Heart right ventricle (tissue), 16 donors: ENCODE measurements at regions not wholly inside any gene's neighbourhood (a gene's known extent, or its start where the extent isn't known, plus 50 kb on each side); places are given as distances from the start of the nearest gene placed in this dataset.
A peak's percentile ranks its signal among the peaks of the same experiment; 100 is the strongest.
"Not testable (repeated sequence)": the region's sequence is repeated elsewhere in the genome, so short reads cannot be mapped to it uniquely, and the experiment has no call there.

Experiments
- ATAC-seq, 8 donors: fragments of 200-7000 bp; cut with Tn5 transposase; one replicate each; pipeline ENCODE4 v1.9.1; 2020; ENCODE audit warnings: mild to moderate bottlenecking in 8 of 8, moderate library complexity in 8 of 8, moderate number of reproducible peaks in 1 of 8
- DNase-seq, 2 donors: peaks; one replicate each; pipeline ENCODE4 v3.0.0-alpha.2; 2020
- H3K27ac ChIP-seq, 10 donors: fragments of 200-600 bp; sonication (generic) in 2 of 10; one replicate each; pipeline versions ENCODE4 v1.5.0 to v1.8.0; 2020 to 2022; ENCODE audit warnings: mild to moderate bottlenecking in 3 of 10
- H3K27me3 ChIP-seq, 7 donors: fragments of 200-600 bp; one replicate each; pipeline ENCODE4 v1.8.0; 2021 to 2022; ENCODE audit warnings: mild to moderate bottlenecking in 2 of 7
- H3K36me3 ChIP-seq, 9 donors: fragments of 200-600 bp; sonication (generic) in 1 of 9; one replicate each; pipeline versions ENCODE4 v1.5.0 to v1.8.0; 2020 to 2022; ENCODE audit warnings: mild to moderate bottlenecking in 2 of 9
- H3K4me1 ChIP-seq, 9 donors: fragments of 200-600 bp; sonication (generic) in 1 of 9; one replicate each; pipeline versions ENCODE4 v1.5.0 to v1.8.0; 2020 to 2022; ENCODE audit warnings: mild to moderate bottlenecking in 4 of 9
- H3K4me3 ChIP-seq, 10 donors: fragments of 200-600 bp; sonication (generic) in 2 of 10; one replicate each; pipeline versions ENCODE4 v1.5.0 to v1.8.0; 2020 to 2022; ENCODE audit warnings: mild to moderate bottlenecking in 7 of 10, moderate library complexity in 2 of 10
- H3K9me3 ChIP-seq, 11 donors: fragments of 200-600 bp in 10 of 11; sonication (generic) in 2 of 11; one replicate each; pipeline versions ENCODE4 v1.5.0 to v1.8.0; 2013 to 2022; ENCODE audit warnings: mild to moderate bottlenecking in 2 of 11, control low read depth in 1 of 11, moderate library complexity in 1 of 11
- CTCF ChIP-seq, 9 donors: fragments of 200-600 bp; sonication (generic) in 2 of 9; IDR thresholded peaks; one replicate each; pipeline versions ENCODE4 v1.5.0 to v1.8.0; 2021 to 2022; ENCODE audit warnings: antibody characterized with exemption in 9 of 9, mild to moderate bottlenecking in 5 of 9, moderate library complexity in 1 of 9
- WGBS, 2 donors: extraction: QIAGEN DNeasy Blood & Tissue Kit; methylation state at CpG; one replicate each; pipeline ENCODE4 v1.1.7; 2013; ENCODE audit warnings: inconsistent platforms in 1 of 2; 5-methylcytosine and 5-hydroxymethylcytosine counted together
- intact Hi-C, 10 donors: fragments of 100-400 bp; cut with DNase I; formaldehyde crosslinking; loops; one replicate each; pipeline versions ENCODE4 v1.11.1 to v1.14.2; 2022
- donor health status: Arrhythmogenic right ventricular cardiomyopathy.
- donor health status: ischemic (EF 13 %, LVEDD 7.1; RV severe dilation, severe dysfunction).
- donor health status: healthy with polysubstance abuse.
- donor health status: DM: no; HTN: yes; CAD: no.
- donor health status: DM: no; HTN: no; CAD: no.
- donor health status: ischemic (EF 25% LVEDD 6.9; RV normal size, moderate dysfunction).
- donor health status: ischemic (EF 25% LVEDD 5.7; RV mildly dilated, moderate dysfunction).
- donor health status: healthy.
- donor health status: DM: yes; HTN: yes; CAD: no.
- donor health status: Ischemic cardiomyopathy.
- donor health status: ischemic (EF 35%, LVEDD 5.7; RV mildly dilated, moderate dysfunction).
- donor health status: nonischemic (EF 11% LVEDD 7.7; RV severe dilation, severe dysfunction).
- donor health status: DM: yes; HTN: yes; CAD: no.
- donor health status: PGD.
- donor health status: ischemic (EF 29% LVEDD 5.4; RV normal size, mild dysfunction).
- donor health status: nonischemic (EF 23%, LVEDD 6.1; RV moderate dilation, normal function).

DNA sequence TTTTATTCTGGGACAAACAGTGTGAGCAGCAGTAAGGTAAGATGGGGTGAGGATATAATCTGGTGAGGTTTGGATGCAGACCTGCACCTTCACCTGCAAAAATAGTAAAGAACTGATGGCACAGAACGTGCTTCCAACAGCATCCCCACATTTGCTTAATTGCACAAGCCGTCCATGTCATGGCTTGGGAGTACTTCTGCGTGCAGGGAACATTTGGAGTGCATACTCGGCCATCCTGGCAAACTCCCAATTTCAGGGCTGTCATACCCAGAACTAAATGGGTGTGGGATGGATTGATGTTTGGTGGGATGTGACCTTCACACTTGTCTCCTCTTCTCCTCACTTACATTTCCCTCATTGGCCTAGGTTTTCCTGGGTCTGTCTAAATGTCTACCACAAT is 76.8 kb upstream of the TSPY4 start:
- 25 to 35% methylated on average over 4 of the region's 4 CpGs for WGBS, 2 donors
- H3K36me3 ChIP-seq = no peaks in the 10 kb centered on the region
- TF ChIP-seq CTCF (IDR thresholded peaks at IDR 0.05) = no peak
- DNase-seq (no peak), ATAC-seq (peak in 1 of 8 donors; percentile 49)
- H3K27ac ChIP-seq = no peak overlapping the region
- no peaks in the 10 kb centered on the region for H3K27me3 ChIP-seq
- H3K9me3 ChIP-seq = no peaks in the 10 kb centered on the region
- H3K4me3 ChIP-seq = no peak overlapping the region
- intact Hi-C loops = no loop called here
- no peaks in the 10 kb centered on the region for H3K4me1 ChIP-seq

DNA sequence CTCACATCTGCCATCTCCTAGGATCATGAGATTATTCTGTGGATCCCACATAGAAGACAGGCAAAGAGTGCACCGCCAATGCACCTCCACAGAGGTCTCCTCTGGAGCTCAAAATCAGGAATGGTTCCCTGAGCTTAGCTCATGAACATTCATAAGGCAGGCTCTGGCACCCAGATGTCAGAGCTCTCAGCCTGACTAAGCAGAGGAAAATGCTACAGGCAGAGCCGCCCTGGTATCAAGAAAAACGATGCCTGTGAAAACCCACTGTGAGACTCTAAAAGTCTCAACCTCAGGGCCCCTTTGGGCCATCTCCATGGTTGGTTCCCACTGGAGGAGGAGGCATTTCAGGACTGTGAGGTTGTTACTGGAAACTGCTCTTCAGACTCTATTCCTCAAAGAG is 71.7 kb upstream of the TSPY4 start:
- no peaks in the 10 kb centered on the region for H3K27me3 ChIP-seq
- intact Hi-C loops = no loop called here
- TF ChIP-seq CTCF (IDR thresholded peaks at IDR 0.05) = no peak
- no peaks in the 10 kb centered on the region for H3K36me3 ChIP-seq
- ATAC-seq (no peak), DNase-seq (no peak)
- no peak overlapping the region for H3K27ac ChIP-seq
- no peaks in the 10 kb centered on the region for H3K9me3 ChIP-seq
- 44 to 49% methylated on average over 3 of the region's 3 CpGs for WGBS, 2 donors
- no peak overlapping the region for H3K4me3 ChIP-seq
- H3K4me1 ChIP-seq = no peaks in the 10 kb centered on the region

DNA sequence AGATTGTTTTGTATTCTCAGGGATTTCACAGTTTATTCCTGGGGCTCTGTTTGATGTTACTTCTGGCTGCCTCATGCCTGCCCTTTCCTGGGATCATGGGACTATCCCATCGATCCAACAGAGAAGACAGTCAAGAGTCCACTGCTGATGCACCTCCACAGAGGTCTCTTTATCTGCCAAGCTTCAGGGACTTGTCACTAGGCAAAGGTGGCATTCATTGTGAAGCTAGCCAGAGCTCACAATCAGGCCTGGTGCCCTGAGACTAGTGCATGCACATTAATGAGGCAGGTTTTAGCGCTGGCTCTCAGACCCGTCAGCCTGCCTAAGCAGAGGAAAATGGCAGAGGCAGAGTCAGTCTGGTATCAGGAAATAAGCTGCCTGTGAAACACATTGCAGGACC is 66.9 kb upstream of the TSPY4 start:
- WGBS, 2 donors = 52 to 86% methylated on average over 3 of the region's 3 CpGs
- H3K27ac ChIP-seq, H3K4me1 ChIP-seq, H3K4me3 ChIP-seq, DNase-seq, H3K36me3 ChIP-seq, H3K27me3 ChIP-seq, H3K9me3 ChIP-seq, intact Hi-C loops: not testable (repeated sequence)
- peak in 2 of 8 donors; percentile 17 to 56 for ATAC-seq

- H3K9me3 ChIP-seq, intact Hi-C loops, H3K4me1 ChIP-seq, H3K36me3 ChIP-seq, H3K27ac ChIP-seq, H3K27me3 ChIP-seq, H3K4me3 ChIP-seq: not testable (repeated sequence)
- 43 to 69% methylated on average over 6 of the region's 6 CpGs for WGBS, 2 donors
- ATAC-seq (peak in 5 of 8 donors; percentile 49 to 89 (median 80)), DNase-seq (peak; percentile 13 to 38)
Observed at GRCh38 chrY:9272847-9273246, 64.4 kb upstream of the TSPY4 start.

- H3K9me3 ChIP-seq, H3K27me3 ChIP-seq, DNase-seq, H3K4me1 ChIP-seq, intact Hi-C loops, H3K36me3 ChIP-seq, ATAC-seq, H3K4me3 ChIP-seq, H3K27ac ChIP-seq: not testable (repeated sequence)
- 26 to 42% methylated on average over 7 of the region's 7 CpGs for WGBS, 2 donors
Observed at GRCh38 chrY:9278842-9279241, 58.4 kb upstream of the TSPY4 start.
